ENCODE measurements at regions not wholly inside any gene's neighbourhood (a gene's known extent, or its start where the extent isn't known, plus 50 kb on each side); places are given as distances from the start of the nearest gene placed in this dataset.

GRCh38 chr7:157483515-157483914 is 146.7 kb downstream of the DNAJB6 start:
- TF ChIP-seq POLR2A (IDR thresholded peaks at IDR 0.05; ENCODE audit: low read length) (no peak), CTCF (IDR thresholded peaks at IDR 0.05) (no peak), EHF (CRISPR knock-in tag; IDR thresholded peaks at IDR 0.05) (no peak), MAX (IDR thresholded peaks at IDR 0.05) (no peak), RFX5 (IDR thresholded peaks at IDR 0.05) (no peak), USF2 (IDR thresholded peaks at IDR 0.05) (no peak), RCOR1 (IDR thresholded peaks at IDR 0.05; ENCODE audit: low read depth, low read length) (no peak)
